GM23338 (cell line): ENCODE measurements at regions not wholly inside any gene's neighbourhood (a gene's known extent, or its start where the extent isn't known, plus 50 kb on each side); places are given as distances from the start of the nearest gene placed in this dataset.
A peak's percentile ranks its signal among the peaks of the same experiment; 100 is the strongest.

Source experiments
- ATAC-seq: fragments of 200-7000 bp; cut with Tn5 transposase; 3 replicates; pipeline ENCODE4 v1.9.1; 2020
- DNase-seq: peaks from one replicate; pipeline ENCODE4 v3.0.0-alpha.2; 2015; ENCODE audit warnings: low spot score
- H2AFZ ChIP-seq: fragments of 200-600 bp; sonication (generic); 2 replicates; pipeline ENCODE4 v1.8.0; 2016; ENCODE audit warnings: antibody characterized with exemption, mild to moderate bottlenecking, moderate library complexity
- H3F3A ChIP-seq: fragments of 200-600 bp; sonication (generic); replicated peaks from 2 replicates; pipeline ENCODE4 v1.8.0; 2017; ENCODE audit warnings: antibody characterized with exemption, mixed run types, low read depth
- H3K27ac ChIP-seq: fragments of 200-600 bp; sonication (generic); 2 replicates; pipeline ENCODE4 v1.6.1; 2016; ENCODE audit warnings: low read depth
- H3K27me3 ChIP-seq: fragments of 200-600 bp; sonication (generic); 2 replicates; pipeline ENCODE4 v1.8.0; 2016; ENCODE audit warnings: mild to moderate bottlenecking, mixed run types, moderate library complexity; ENCODE audit not compliant: insufficient read depth
- H3K36me3 ChIP-seq: fragments of 200-600 bp; sonication (generic); 2 replicates; pipeline ENCODE4 v1.8.0; 2016; ENCODE audit warnings: mild to moderate bottlenecking; ENCODE audit not compliant: insufficient read depth
- H3K4me1 ChIP-seq: fragments of 200-600 bp; sonication (generic); 2 replicates; pipeline ENCODE4 v1.8.0; 2016; ENCODE audit warnings: mild to moderate bottlenecking, moderate library complexity; ENCODE audit not compliant: insufficient read depth
- H3K4me2 ChIP-seq: fragments of 200-600 bp; sonication (generic); 2 replicates; pipeline ENCODE4 v1.7.1; 2017; ENCODE audit warnings: mixed run types
- H3K4me3 ChIP-seq: fragments of 200-600 bp; sonication (generic); 2 replicates; pipeline ENCODE4 v1.6.1; 2016; ENCODE audit warnings: mixed run types
- H3K79me2 ChIP-seq: fragments of 200-600 bp; sonication (generic); replicated peaks from 2 replicates; pipeline ENCODE4 v1.8.0; 2017; ENCODE audit warnings: mild to moderate bottlenecking; ENCODE audit not compliant: insufficient read depth
- H3K9me2 ChIP-seq: fragments of 200-600 bp; sonication (generic); 2 replicates; pipeline ENCODE4 v1.8.0; 2017; ENCODE audit not compliant: insufficient read depth
- H4K20me1 ChIP-seq: fragments of 200-600 bp; sonication (generic); replicated peaks from 2 replicates; pipeline ENCODE4 v1.8.0; 2017; ENCODE audit warnings: mild to moderate bottlenecking; ENCODE audit not compliant: insufficient read depth
- H3K27ac Mint-ChIP-seq: 2 replicates; pipeline ENCODE4 v1.8.0; 2020; ENCODE audit warnings: inconsistent platforms, mild to moderate bottlenecking, moderate library complexity, mixed read lengths
- H3K27me3 Mint-ChIP-seq: 3 replicates; pipeline ENCODE4 v1.8.0; 2022; ENCODE audit warnings: low read depth, mild to moderate bottlenecking, moderate library complexity, mixed read lengths, inconsistent platforms; ENCODE audit not compliant: insufficient read depth, poor library complexity
- H3K36me3 Mint-ChIP-seq: 3 replicates; pipeline ENCODE4 v1.8.0; 2021; ENCODE audit warnings: low read depth, mild to moderate bottlenecking, inconsistent platforms, moderate library complexity, mixed read lengths
- H3K4me1 Mint-ChIP-seq: 3 replicates; pipeline ENCODE4 v1.8.0; 2020; ENCODE audit warnings: mild to moderate bottlenecking, inconsistent platforms, mixed read lengths
- H3K4me3 Mint-ChIP-seq: 3 replicates; pipeline ENCODE4 v1.8.0; 2021; ENCODE audit warnings: moderate library complexity, mild to moderate bottlenecking, inconsistent platforms, mixed read lengths
- H3K9me3 Mint-ChIP-seq: 3 replicates; pipeline ENCODE4 v1.8.0; 2020; ENCODE audit warnings: moderate library complexity, mild to moderate bottlenecking, inconsistent platforms, mixed read lengths
- CREB1 ChIP-seq: fragments of 250-450 bp; sonication (Bioruptor Pico); IDR thresholded peaks from 2 replicates; pipeline ENCODE4 v1.5.0; 2020; ENCODE audit warnings: low read depth, mild to moderate bottlenecking, moderate library complexity
- EZH2phosphoT487 ChIP-seq: fragments of 200-600 bp; sonication (generic); IDR thresholded peaks from one replicate; pipeline ENCODE4 v1.8.1; 2018; ENCODE audit warnings: antibody characterized with exemption; ENCODE audit not compliant: unreplicated experiment
- JUNB ChIP-seq: IDR thresholded peaks from one replicate; pipeline ENCODE4 v1.6.1; 2016; ENCODE audit warnings: antibody characterized with exemption; ENCODE audit not compliant: unreplicated experiment
- POLR2AphosphoS5 ChIP-seq: IDR thresholded peaks from 2 replicates; pipeline ENCODE4 v1.6.1; 2016; ENCODE audit warnings: antibody characterized with exemption, low read depth
- ZNF331 ChIP-seq: fragments of 250-450 bp; sonication (Bioruptor Pico); IDR thresholded peaks from 2 replicates; pipeline ENCODE4 v1.5.0; 2020; ENCODE audit warnings: low read depth, mild to moderate bottlenecking, moderate library complexity
- TF ChIP-seq, protein P1 (sequence below): IDR thresholded peaks from 2 replicates; pipeline ENCODE4 v1.6.1; 2016; ENCODE audit warnings: antibody characterized with exemption
- TF ChIP-seq, protein P2 (sequence below): fragments of 250-450 bp; sonication (Bioruptor Pico); IDR thresholded peaks from 2 replicates; pipeline ENCODE4 v1.5.0; 2020; ENCODE audit warnings: mild to moderate bottlenecking, moderate library complexity
- TF ChIP-seq, protein P3 (sequence below), 2 experiments: fragments of 200-600 bp in 1 of 2; sonication (generic) in 1 of 2; conservative IDR thresholded peaks; 2 replicates each; pipeline versions ENCODE4 v1.5.1 to v1.6.1; 2016 to 2017; ENCODE audit warnings: antibody characterized with exemption in 2 of 2, low read depth in 2 of 2, mild to moderate bottlenecking in 2 of 2, moderate library complexity in 1 of 2
- TF ChIP-seq, protein P4 (sequence below): IDR thresholded peaks from one replicate; pipeline ENCODE4 v1.6.1; 2018; ENCODE audit warnings: antibody characterized with exemption; ENCODE audit not compliant: unreplicated experiment

DNA sequence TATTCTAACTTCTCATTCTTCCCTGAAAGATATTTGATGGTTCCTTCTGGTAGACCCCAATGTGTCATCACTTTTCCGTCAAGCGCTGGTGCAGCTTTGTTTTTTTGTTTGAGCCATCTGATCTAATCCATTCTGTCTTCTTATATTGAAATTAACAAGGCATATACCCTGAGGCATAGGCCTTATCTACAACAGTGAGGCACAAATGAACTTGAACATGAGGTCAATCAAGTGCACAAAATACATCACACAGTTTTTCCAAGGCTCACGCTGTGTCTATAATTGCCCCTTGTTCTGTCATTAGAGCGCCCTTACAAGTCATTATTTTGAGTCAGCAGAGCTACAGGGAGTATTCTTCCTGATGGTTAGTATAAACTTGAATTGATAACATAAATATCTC lies 406.6 kb downstream of the MAT2B start:
- peak overlapping the region; percentile 15; the same call in 1 of the 2 replicates for H3K27ac Mint-ChIP-seq
- Histone ChIP-seq H4K20me1 (no peaks in the 10 kb centered on the region), H3K4me2 (no peak overlapping the region), H3K79me2 (no peaks in the 10 kb centered on the region), H3K4me1 (peaks cover 13% of the 10 kb centered on the region), H3K4me3 (no peak overlapping the region), H3K27me3 (no peaks in the 10 kb centered on the region), H3K27ac (no peak overlapping the region), H3K9me2 (no peaks in the 10 kb centered on the region), H3F3A (no peaks in the 10 kb centered on the region), H3K36me3 (no peaks in the 10 kb centered on the region), H2AFZ (no peak overlapping the region)
- ATAC-seq (no peak), DNase-seq (no peak)
- TF ChIP-seq JUNB = no peak
- TF ChIP-seq CREB1 (CRISPR knock-in tag) = no peak
- TF ChIP-seq EZH2phosphoT487 = no peak
- TF ChIP-seq POLR2AphosphoS5 = no peak
- TF ChIP-seq, protein P1, sequence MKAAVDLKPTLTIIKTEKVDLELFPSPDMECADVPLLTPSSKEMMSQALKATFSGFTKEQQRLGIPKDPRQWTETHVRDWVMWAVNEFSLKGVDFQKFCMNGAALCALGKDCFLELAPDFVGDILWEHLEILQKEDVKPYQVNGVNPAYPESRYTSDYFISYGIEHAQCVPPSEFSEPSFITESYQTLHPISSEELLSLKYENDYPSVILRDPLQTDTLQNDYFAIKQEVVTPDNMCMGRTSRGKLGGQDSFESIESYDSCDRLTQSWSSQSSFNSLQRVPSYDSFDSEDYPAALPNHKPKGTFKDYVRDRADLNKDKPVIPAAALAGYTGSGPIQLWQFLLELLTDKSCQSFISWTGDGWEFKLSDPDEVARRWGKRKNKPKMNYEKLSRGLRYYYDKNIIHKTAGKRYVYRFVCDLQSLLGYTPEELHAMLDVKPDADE = no peak
- TF ChIP-seq, protein P2, sequence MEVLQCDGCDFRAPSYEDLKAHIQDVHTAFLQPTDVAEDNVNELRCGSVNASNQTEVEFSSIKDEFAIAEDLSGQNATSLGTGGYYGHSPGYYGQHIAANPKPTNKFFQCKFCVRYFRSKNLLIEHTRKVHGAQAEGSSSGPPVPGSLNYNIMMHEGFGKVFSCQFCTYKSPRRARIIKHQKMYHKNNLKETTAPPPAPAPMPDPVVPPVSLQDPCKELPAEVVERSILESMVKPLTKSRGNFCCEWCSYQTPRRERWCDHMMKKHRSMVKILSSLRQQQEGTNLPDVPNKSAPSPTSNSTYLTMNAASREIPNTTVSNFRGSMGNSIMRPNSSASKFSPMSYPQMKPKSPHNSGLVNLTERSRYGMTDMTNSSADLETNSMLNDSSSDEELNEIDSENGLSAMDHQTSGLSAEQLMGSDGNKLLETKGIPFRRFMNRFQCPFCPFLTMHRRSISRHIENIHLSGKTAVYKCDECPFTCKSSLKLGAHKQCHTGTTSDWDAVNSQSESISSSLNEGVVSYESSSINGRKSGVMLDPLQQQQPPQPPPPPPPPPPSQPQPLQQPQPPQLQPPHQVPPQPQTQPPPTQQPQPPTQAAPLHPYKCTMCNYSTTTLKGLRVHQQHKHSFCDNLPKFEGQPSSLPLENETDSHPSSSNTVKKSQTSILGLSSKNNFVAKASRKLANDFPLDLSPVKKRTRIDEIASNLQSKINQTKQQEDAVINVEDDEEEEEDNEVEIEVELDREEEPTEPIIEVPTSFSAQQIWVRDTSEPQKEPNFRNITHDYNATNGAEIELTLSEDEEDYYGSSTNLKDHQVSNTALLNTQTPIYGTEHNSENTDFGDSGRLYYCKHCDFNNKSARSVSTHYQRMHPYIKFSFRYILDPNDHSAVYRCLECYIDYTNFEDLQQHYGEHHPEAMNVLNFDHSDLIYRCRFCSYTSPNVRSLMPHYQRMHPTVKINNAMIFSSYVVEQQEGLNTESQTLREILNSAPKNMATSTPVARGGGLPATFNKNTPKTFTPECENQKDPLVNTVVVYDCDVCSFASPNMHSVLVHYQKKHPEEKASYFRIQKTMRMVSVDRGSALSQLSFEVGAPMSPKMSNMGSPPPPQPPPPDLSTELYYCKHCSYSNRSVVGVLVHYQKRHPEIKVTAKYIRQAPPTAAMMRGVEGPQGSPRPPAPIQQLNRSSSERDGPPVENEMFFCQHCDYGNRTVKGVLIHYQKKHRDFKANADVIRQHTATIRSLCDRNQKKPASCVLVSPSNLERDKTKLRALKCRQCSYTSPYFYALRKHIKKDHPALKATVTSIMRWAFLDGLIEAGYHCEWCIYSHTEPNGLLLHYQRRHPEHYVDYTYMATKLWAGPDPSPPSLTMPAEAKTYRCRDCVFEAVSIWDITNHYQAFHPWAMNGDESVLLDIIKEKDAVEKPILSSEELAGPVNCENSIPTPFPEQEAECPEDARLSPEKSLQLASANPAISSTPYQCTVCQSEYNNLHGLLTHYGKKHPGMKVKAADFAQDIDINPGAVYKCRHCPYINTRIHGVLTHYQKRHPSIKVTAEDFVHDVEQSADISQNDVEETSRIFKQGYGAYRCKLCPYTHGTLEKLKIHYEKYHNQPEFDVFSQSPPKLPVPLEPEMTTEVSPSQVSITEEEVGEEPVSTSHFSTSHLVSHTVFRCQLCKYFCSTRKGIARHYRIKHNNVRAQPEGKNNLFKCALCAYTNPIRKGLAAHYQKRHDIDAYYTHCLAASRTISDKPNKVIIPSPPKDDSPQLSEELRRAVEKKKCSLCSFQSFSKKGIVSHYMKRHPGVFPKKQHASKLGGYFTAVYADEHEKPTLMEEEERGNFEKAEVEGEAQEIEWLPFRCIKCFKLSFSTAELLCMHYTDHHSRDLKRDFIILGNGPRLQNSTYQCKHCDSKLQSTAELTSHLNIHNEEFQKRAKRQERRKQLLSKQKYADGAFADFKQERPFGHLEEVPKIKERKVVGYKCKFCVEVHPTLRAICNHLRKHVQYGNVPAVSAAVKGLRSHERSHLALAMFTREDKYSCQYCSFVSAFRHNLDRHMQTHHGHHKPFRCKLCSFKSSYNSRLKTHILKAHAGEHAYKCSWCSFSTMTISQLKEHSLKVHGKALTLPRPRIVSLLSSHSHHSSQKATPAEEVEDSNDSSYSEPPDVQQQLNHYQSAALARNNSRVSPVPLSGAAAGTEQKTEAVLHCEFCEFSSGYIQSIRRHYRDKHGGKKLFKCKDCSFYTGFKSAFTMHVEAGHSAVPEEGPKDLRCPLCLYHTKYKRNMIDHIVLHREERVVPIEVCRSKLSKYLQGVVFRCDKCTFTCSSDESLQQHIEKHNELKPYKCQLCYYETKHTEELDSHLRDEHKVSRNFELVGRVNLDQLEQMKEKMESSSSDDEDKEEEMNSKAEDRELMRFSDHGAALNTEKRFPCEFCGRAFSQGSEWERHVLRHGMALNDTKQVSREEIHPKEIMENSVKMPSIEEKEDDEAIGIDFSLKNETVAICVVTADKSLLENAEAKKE = no peak
- TF ChIP-seq, protein P3, sequence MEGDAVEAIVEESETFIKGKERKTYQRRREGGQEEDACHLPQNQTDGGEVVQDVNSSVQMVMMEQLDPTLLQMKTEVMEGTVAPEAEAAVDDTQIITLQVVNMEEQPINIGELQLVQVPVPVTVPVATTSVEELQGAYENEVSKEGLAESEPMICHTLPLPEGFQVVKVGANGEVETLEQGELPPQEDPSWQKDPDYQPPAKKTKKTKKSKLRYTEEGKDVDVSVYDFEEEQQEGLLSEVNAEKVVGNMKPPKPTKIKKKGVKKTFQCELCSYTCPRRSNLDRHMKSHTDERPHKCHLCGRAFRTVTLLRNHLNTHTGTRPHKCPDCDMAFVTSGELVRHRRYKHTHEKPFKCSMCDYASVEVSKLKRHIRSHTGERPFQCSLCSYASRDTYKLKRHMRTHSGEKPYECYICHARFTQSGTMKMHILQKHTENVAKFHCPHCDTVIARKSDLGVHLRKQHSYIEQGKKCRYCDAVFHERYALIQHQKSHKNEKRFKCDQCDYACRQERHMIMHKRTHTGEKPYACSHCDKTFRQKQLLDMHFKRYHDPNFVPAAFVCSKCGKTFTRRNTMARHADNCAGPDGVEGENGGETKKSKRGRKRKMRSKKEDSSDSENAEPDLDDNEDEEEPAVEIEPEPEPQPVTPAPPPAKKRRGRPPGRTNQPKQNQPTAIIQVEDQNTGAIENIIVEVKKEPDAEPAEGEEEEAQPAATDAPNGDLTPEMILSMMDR (conservative IDR thresholded peaks at IDR 0.05; ENCODE audit: low read depth in 2 of 2) = no peak
- TF ChIP-seq, protein P4, sequence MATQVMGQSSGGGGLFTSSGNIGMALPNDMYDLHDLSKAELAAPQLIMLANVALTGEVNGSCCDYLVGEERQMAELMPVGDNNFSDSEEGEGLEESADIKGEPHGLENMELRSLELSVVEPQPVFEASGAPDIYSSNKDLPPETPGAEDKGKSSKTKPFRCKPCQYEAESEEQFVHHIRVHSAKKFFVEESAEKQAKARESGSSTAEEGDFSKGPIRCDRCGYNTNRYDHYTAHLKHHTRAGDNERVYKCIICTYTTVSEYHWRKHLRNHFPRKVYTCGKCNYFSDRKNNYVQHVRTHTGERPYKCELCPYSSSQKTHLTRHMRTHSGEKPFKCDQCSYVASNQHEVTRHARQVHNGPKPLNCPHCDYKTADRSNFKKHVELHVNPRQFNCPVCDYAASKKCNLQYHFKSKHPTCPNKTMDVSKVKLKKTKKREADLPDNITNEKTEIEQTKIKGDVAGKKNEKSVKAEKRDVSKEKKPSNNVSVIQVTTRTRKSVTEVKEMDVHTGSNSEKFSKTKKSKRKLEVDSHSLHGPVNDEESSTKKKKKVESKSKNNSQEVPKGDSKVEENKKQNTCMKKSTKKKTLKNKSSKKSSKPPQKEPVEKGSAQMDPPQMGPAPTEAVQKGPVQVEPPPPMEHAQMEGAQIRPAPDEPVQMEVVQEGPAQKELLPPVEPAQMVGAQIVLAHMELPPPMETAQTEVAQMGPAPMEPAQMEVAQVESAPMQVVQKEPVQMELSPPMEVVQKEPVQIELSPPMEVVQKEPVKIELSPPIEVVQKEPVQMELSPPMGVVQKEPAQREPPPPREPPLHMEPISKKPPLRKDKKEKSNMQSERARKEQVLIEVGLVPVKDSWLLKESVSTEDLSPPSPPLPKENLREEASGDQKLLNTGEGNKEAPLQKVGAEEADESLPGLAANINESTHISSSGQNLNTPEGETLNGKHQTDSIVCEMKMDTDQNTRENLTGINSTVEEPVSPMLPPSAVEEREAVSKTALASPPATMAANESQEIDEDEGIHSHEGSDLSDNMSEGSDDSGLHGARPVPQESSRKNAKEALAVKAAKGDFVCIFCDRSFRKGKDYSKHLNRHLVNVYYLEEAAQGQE = no peak
- TF ChIP-seq ZNF331 = no peak
- no peaks in the 10 kb centered on the region for H3K36me3 Mint-ChIP-seq
- no peak overlapping the region for H3K4me3 Mint-ChIP-seq
- H3K9me3 Mint-ChIP-seq = no peaks in the 10 kb centered on the region; the same call in 2 of the 3 replicates
- no peaks in the 10 kb centered on the region for H3K27me3 Mint-ChIP-seq
- H3K4me1 Mint-ChIP-seq = peaks cover 7% of the 10 kb centered on the region
